H9 (cell line): ENCODE measurements at regions not wholly inside any gene's neighbourhood (a gene's known extent, or its start where the extent isn't known, plus 50 kb on each side); places are given as distances from the start of the nearest gene placed in this dataset.

Source experiments
- DNase-seq: peaks from one replicate; pipeline ENCODE4 v3.0.0-alpha.2; 2017
- H2AFZ ChIP-seq: one replicate; pipeline ENCODE4 v1.6.1; 2013; ENCODE audit warnings: mild to moderate bottlenecking, low read length, control low read depth, moderate library complexity
- H2AK5ac ChIP-seq: 2 replicates; pipeline ENCODE4 v1.6.1; 2013; ENCODE audit warnings: low read length, control low read depth, mixed read lengths; ENCODE audit not compliant: insufficient read length
- H2BK120ac ChIP-seq: one replicate; pipeline ENCODE4 v1.6.1; 2013; ENCODE audit warnings: low read depth, mild to moderate bottlenecking, low read length, control low read depth, inconsistent platforms; ENCODE audit not compliant: poor library complexity, severe bottlenecking
- H2BK12ac ChIP-seq: 2 replicates; pipeline ENCODE4 v1.6.1; 2013; ENCODE audit warnings: low read length, control low read depth, mixed read lengths, low read depth; ENCODE audit not compliant: insufficient read length
- H2BK15ac ChIP-seq: 2 replicates; pipeline ENCODE4 v1.6.1; 2013; ENCODE audit warnings: low read depth, low read length, control low read depth
- H2BK20ac ChIP-seq: one replicate; pipeline ENCODE4 v1.6.1; 2013; ENCODE audit warnings: low read depth, mild to moderate bottlenecking, low read length, control low read depth, inconsistent platforms; ENCODE audit not compliant: poor library complexity, severe bottlenecking
- H2BK5ac ChIP-seq: 2 replicates; pipeline ENCODE4 v1.6.1; 2013; ENCODE audit warnings: low read length, control low read depth, mixed read lengths; ENCODE audit not compliant: insufficient read length
- H3K14ac ChIP-seq: 2 replicates; pipeline ENCODE4 v1.6.1; 2013; ENCODE audit warnings: low read length, control low read depth; ENCODE audit not compliant: insufficient read depth
- H3K18ac ChIP-seq: 2 replicates; pipeline ENCODE4 v1.6.1; 2013; ENCODE audit warnings: low read depth, mild to moderate bottlenecking, mixed read lengths, low read length, control low read depth; ENCODE audit not compliant: insufficient read length
- H3K23ac ChIP-seq: 2 replicates; pipeline ENCODE4 v1.6.1; 2013; ENCODE audit warnings: low read length, control low read depth, mixed read lengths, low read depth; ENCODE audit not compliant: insufficient read length
- H3K23me2 ChIP-seq: 2 replicates; pipeline ENCODE4 v1.6.1; 2013; ENCODE audit warnings: low read depth, mild to moderate bottlenecking, mixed read lengths, low read length, control low read depth; ENCODE audit not compliant: insufficient read length, poor library complexity, severe bottlenecking
- H3K27ac ChIP-seq: 2 replicates; pipeline ENCODE4 v1.5.1; 2013; ENCODE audit warnings: low read length, control low read depth, mixed read lengths, low read depth; ENCODE audit not compliant: insufficient read length
- H3K27me3 ChIP-seq: 2 replicates; pipeline ENCODE4 v1.6.1; 2013; ENCODE audit warnings: low read length, control low read depth, inconsistent platforms; ENCODE audit not compliant: insufficient read depth
- H3K4ac ChIP-seq: 2 replicates; pipeline ENCODE4 v1.6.1; 2013; ENCODE audit warnings: low read depth, mild to moderate bottlenecking, control low read depth, inconsistent platforms, low read length, moderate library complexity
- H3K4me1 ChIP-seq: 2 replicates; pipeline ENCODE4 v1.6.1; 2013; ENCODE audit warnings: low read length, control low read depth, inconsistent platforms; ENCODE audit not compliant: insufficient read depth
- H3K4me2 ChIP-seq: 2 replicates; pipeline ENCODE4 v1.6.1; 2013; ENCODE audit warnings: low read length, control low read depth, mixed read lengths; ENCODE audit not compliant: insufficient read length, insufficient read depth
- H3K56ac ChIP-seq: 2 replicates; pipeline ENCODE4 v1.6.1; 2013; ENCODE audit warnings: low read depth, mild to moderate bottlenecking, mixed read lengths, low read length, control low read depth; ENCODE audit not compliant: insufficient read length
- H3K79me1 ChIP-seq: 2 replicates; pipeline ENCODE4 v1.6.1; 2013; ENCODE audit warnings: low read depth, mild to moderate bottlenecking, moderate library complexity, low read length, control low read depth, inconsistent platforms; ENCODE audit not compliant: insufficient read depth, poor library complexity, severe bottlenecking
- H3K79me2 ChIP-seq: 2 replicates; pipeline ENCODE4 v1.6.1; 2013; ENCODE audit warnings: low read length, control low read depth, inconsistent platforms; ENCODE audit not compliant: insufficient read depth
- H3K9ac ChIP-seq: 2 replicates; pipeline ENCODE4 v1.6.1; 2013; ENCODE audit warnings: low read length, control low read depth, mixed read lengths; ENCODE audit not compliant: insufficient read length; ENCODE audit errors: extremely low read depth
- H3K9me3 ChIP-seq: one replicate; pipeline ENCODE4 v1.6.1; 2013; ENCODE audit warnings: low read depth, low read length, inconsistent platforms; ENCODE audit not compliant: control insufficient read depth
- H3T11ph ChIP-seq: one replicate; pipeline ENCODE4 v1.6.1; 2013; ENCODE audit warnings: mild to moderate bottlenecking, low read length, control low read depth, inconsistent platforms
- H4K20me1 ChIP-seq: one replicate; pipeline ENCODE4 v1.6.1; 2013; ENCODE audit not compliant: control insufficient read depth, insufficient read length, insufficient read depth
- H4K5ac ChIP-seq: 2 replicates; pipeline ENCODE4 v1.6.1; 2013; ENCODE audit warnings: low read depth, mild to moderate bottlenecking, mixed read lengths, low read length, control low read depth; ENCODE audit not compliant: insufficient read length
- H4K8ac ChIP-seq: replicated peaks from 2 replicates; pipeline ENCODE4 v1.6.1; 2013; ENCODE audit warnings: low read length, control low read depth, mixed read lengths, low read depth; ENCODE audit not compliant: insufficient read length
- H4K91ac ChIP-seq: 2 replicates; pipeline ENCODE4 v1.6.1; 2013; ENCODE audit warnings: low read depth, mild to moderate bottlenecking, moderate library complexity, mixed read lengths, low read length, control low read depth; ENCODE audit not compliant: insufficient read length
- H3K27ac Mint-ChIP-seq, 3 experiments: 2 replicates in 2 of 3; 3 replicates in 1 of 3; pipeline ENCODE4 v1.8.0; 2020 to 2021; ENCODE audit warnings: mixed read lengths in 3 of 3, mild to moderate bottlenecking in 1 of 3, moderate library complexity in 1 of 3
- H3K27me3 Mint-ChIP-seq: 2 replicates; pipeline ENCODE4 v1.8.0; 2021; ENCODE audit warnings: low read depth, mild to moderate bottlenecking, moderate library complexity, mixed read lengths
- H3K36me3 Mint-ChIP-seq, 3 experiments: 2 replicates in 2 of 3; 3 replicates in 1 of 3; pipeline ENCODE4 v1.8.0; 2020 to 2021; ENCODE audit warnings: low read depth in 3 of 3, mixed read lengths in 3 of 3; ENCODE audit not compliant: insufficient read depth in 1 of 3
- H3K4me1 Mint-ChIP-seq, 2 experiments: 2 replicates each; pipeline ENCODE4 v1.8.0; 2020; ENCODE audit warnings: mixed read lengths in 2 of 2
- H3K4me3 Mint-ChIP-seq, 2 experiments: 2 replicates in 1 of 2; 3 replicates in 1 of 2; pipeline ENCODE4 v1.8.0; 2020 to 2021; ENCODE audit warnings: mild to moderate bottlenecking in 2 of 2, mixed read lengths in 2 of 2, moderate library complexity in 1 of 2
- H3K9me3 Mint-ChIP-seq, 2 experiments: 2 replicates in 1 of 2; 3 replicates in 1 of 2; pipeline ENCODE4 v1.8.0; 2020; ENCODE audit warnings: mild to moderate bottlenecking in 2 of 2, mixed read lengths in 2 of 2, moderate library complexity in 1 of 2
- CTCF ChIP-seq: fragments of 200-600 bp; sonication (generic); conservative IDR thresholded peaks from 3 replicates; pipeline ENCODE4 v1.8.0; 2021; ENCODE audit warnings: antibody characterized with exemption, mild to moderate bottlenecking
- WGBS: extraction: QIAGEN DNeasy Blood & Tissue Kit; methylation state at CpG from one replicate; pipeline ENCODE4 v1.1.7; 2013; ENCODE audit warnings: missing lambda C conversion rate, low lambda C conversion rate, mixed read lengths; ENCODE audit not compliant: insufficient read length; ENCODE audit errors: extremely low coverage; 5-methylcytosine and 5-hydroxymethylcytosine counted together

GRCh38 chr10:93219347-93219746, 145.7 kb downstream of the CYP26A1 start:
- no peak overlapping the region for H3K4ac ChIP-seq
- peaks cover 9 to 12% of the 10 kb centered on the region in 2 experiments for H3K9me3 Mint-ChIP-seq
- no peak overlapping the region for H2BK20ac ChIP-seq
- H3K27ac ChIP-seq = no peak overlapping the region
- no peak overlapping the region for H4K91ac ChIP-seq
- no peaks in the 10 kb centered on the region for H3K79me1 ChIP-seq
- H2BK120ac ChIP-seq = no peak overlapping the region
- no peak overlapping the region for H3K23ac ChIP-seq
- no peak overlapping the region for H3K14ac ChIP-seq
- H3K4me1 ChIP-seq = no peaks in the 10 kb centered on the region; the same call in 1 of the 2 replicates
- no peak overlapping the region for H3K9ac ChIP-seq
- no peak overlapping the region for H3K56ac ChIP-seq
- H3K23me2 ChIP-seq = no peaks in the 10 kb centered on the region
- H3K4me2 ChIP-seq = no peak overlapping the region
- peaks cover 1% of the 10 kb centered on the region for H3K27me3 Mint-ChIP-seq
- H3K27me3 ChIP-seq = no peaks in the 10 kb centered on the region
- H2BK5ac ChIP-seq = no peak overlapping the region
- no peaks in the 10 kb centered on the region for H4K20me1 ChIP-seq
- no peaks in the 10 kb centered on the region for H3K79me2 ChIP-seq
- no peak overlapping the region for H4K5ac ChIP-seq
- H3K4me1 Mint-ChIP-seq = peaks cover 3 to 8% of the 10 kb centered on the region in 2 experiments; a peak in 3 of 4 replicates
- H2AFZ ChIP-seq = no peak overlapping the region
- H2BK15ac ChIP-seq = no peak overlapping the region
- H4K8ac ChIP-seq = no peak overlapping the region
- no peak overlapping the region for H3K18ac ChIP-seq
- no peaks in the 10 kb centered on the region for H3K9me3 ChIP-seq
- no peak for TF ChIP-seq CTCF
- H2BK12ac ChIP-seq = no peak overlapping the region
- WGBS = no CpG with 5 or more reads among the region's 1 CpG
- peaks cover 5 to 10% (median 9%) of the 10 kb centered on the region in 3 experiments for H3K36me3 Mint-ChIP-seq
- no peak overlapping the region for H3K4me3 Mint-ChIP-seq
- no peak overlapping the region for H3K27ac Mint-ChIP-seq
- no peak overlapping the region for H2AK5ac ChIP-seq
- no peak overlapping the region for H3T11ph ChIP-seq
- DNase-seq = no peak
